Natural killer cell treated with Interleukin-12 subunit alpha and Interleukin-12 subunit beta and Interleukin-15 and Interleukin-18, amount 100 ng/mL, for 72 hours (primary cell): ENCODE measurements at regions not wholly inside any gene's neighbourhood (a gene's known extent, or its start where the extent isn't known, plus 50 kb on each side); places are given as distances from the start of the nearest gene placed in this dataset.

ENCODE experiments used
- ATAC-seq, 2 donors: fragments of 150-1000 bp; cut with Tn5 transposase in 1 of 2; sonication (Bioruptor Pico), chemical (Tn5 transposase) in 1 of 2; 2 replicates each; pipeline ENCODE4 v1.10.0; 2021
- DNase-seq: peaks from one replicate; pipeline ENCODE4 v3.0.0; 2022; ENCODE audit warnings: low spot score
- H3K27ac Mint-ChIP-seq, 2 donors: 1 replicate in 1 of 2; 2 replicates in 1 of 2; pipeline ENCODE4 v1.8.0; 2022; ENCODE audit warnings: mixed read lengths in 2 of 2, mild to moderate bottlenecking in 1 of 2, moderate library complexity in 1 of 2
- H3K27me3 Mint-ChIP-seq, 2 donors: 1 replicate in 1 of 2; 2 replicates in 1 of 2; pipeline ENCODE4 v1.8.0; 2022; ENCODE audit warnings: mixed read lengths in 2 of 2
- H3K36me3 Mint-ChIP-seq: one replicate; pipeline ENCODE4 v1.8.0; 2022; ENCODE audit warnings: mixed read lengths
- H3K4me1 Mint-ChIP-seq, 2 donors: 1 replicate in 1 of 2; 2 replicates in 1 of 2; pipeline ENCODE4 v1.8.0; 2022; ENCODE audit warnings: low read depth in 2 of 2, mixed read lengths in 2 of 2, mild to moderate bottlenecking in 1 of 2
- H3K4me3 Mint-ChIP-seq: one replicate; pipeline ENCODE4 v1.8.0; 2022; ENCODE audit warnings: mixed read lengths
- H3K9me3 Mint-ChIP-seq: 2 replicates; pipeline ENCODE4 v1.8.0; 2022; ENCODE audit warnings: mixed read lengths

- Mint-ChIP-seq H3K27ac (peak overlapping the region; percentile 46 to 84), H3K4me3 (peak overlapping the region; percentile 10), H3K36me3 (no peaks in the 10 kb centered on the region), H3K27me3 (no peaks in the 10 kb centered on the region), H3K4me1 (peaks cover 45 to 46% of the 10 kb centered on the region in 2 donors), H3K9me3 (no peaks in the 10 kb centered on the region)
- DNase-seq (no peak), ATAC-seq (no peak)
Measured at GRCh38 chr6:40791004-40791403, 203.8 kb upstream of the LRFN2 start.

GRCh38 chr6:40788661-40789655 lies 201.8 kb upstream of the LRFN2 start:
- DNase-seq (peak; percentile 64), ATAC-seq (peak; percentile 91 to 93)
- peak overlapping the region; percentile 76 for H3K4me3 Mint-ChIP-seq
- no peaks in the 10 kb centered on the region for H3K9me3 Mint-ChIP-seq
- peaks cover 45 to 46% of the 10 kb centered on the region in 2 donors for H3K4me1 Mint-ChIP-seq
- peak overlapping the region; percentile 73 to 84 for H3K27ac Mint-ChIP-seq
- peaks cover 0 to 3% of the 10 kb centered on the region in 2 donors for H3K27me3 Mint-ChIP-seq
- H3K36me3 Mint-ChIP-seq = no peaks in the 10 kb centered on the region

- no peaks in the 10 kb centered on the region for H3K36me3 Mint-ChIP-seq
- H3K4me1 Mint-ChIP-seq = peaks cover 0 to under 1% of the 10 kb centered on the region in 2 donors
- H3K27me3 Mint-ChIP-seq = peaks cover 0 to 7% of the 10 kb centered on the region in 2 donors
- no peak overlapping the region for H3K27ac Mint-ChIP-seq
- H3K9me3 Mint-ChIP-seq = no peaks in the 10 kb centered on the region
- DNase-seq (no peak), ATAC-seq (no peak)
- no peak overlapping the region for H3K4me3 Mint-ChIP-seq
Measured at GRCh38 chr6:40782355-40782754, 195.2 kb upstream of the LRFN2 start.

DNA sequence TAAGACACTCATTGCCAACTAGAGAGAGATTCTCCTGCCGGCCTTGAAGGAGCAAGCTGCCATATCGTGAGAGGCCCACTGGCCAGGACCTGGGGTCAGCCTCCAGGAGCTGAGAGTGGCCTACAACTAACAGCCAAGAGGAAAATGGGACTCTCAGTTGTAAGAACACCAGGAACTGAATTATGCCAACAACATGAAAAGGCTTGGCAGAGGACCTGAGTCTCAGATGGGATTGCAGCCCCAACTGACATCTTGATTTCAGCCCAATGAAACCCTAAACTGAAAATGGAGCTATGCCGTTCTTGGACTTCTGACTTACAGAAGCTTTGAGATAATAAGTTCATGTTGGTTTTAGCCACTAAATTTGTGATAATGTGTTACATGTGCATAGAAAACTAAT lies 193.5 kb upstream of the LRFN2 start:
- DNase-seq (no peak), ATAC-seq (no peak)
- Mint-ChIP-seq H3K4me3 (no peak overlapping the region), H3K27me3 (peaks cover 0 to 7% of the 10 kb centered on the region in 2 donors), H3K27ac (no peak overlapping the region), H3K9me3 (no peaks in the 10 kb centered on the region), H3K36me3 (no peaks in the 10 kb centered on the region), H3K4me1 (no peaks in the 10 kb centered on the region)

- DNase-seq = no peak
- peaks cover 9 to 12% of the 10 kb centered on the region in 2 donors for H3K27me3 Mint-ChIP-seq
- H3K27ac Mint-ChIP-seq = no peak overlapping the region
- ATAC-seq = no peak
- no peaks in the 10 kb centered on the region for H3K4me1 Mint-ChIP-seq
- H3K9me3 Mint-ChIP-seq = no peaks in the 10 kb centered on the region
- no peak overlapping the region for H3K4me3 Mint-ChIP-seq
- no peaks in the 10 kb centered on the region for H3K36me3 Mint-ChIP-seq
Measured at GRCh38 chr6:40779409-40779808, 192.2 kb upstream of the LRFN2 start.

DNA sequence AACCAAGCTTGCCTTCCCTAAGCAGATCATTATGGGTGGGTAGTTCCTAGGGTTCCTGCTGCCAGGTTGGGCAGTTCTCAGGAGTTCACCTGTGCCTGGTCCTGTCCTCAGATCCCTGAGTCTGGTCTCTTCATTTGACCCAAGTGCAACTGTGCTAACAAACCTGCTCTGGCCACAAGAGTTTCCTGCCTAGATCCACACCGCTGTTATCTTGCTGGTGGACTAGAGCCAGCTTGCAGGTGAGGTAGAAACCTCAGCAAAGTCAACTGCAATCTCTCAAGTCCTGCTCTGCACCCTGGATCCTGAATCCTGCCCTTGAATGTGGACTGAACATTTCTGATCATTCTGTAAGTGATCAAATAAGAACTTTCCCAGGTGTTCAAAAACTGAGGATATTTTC lies 191.8 kb upstream of the LRFN2 start:
- no peaks in the 10 kb centered on the region for H3K9me3 Mint-ChIP-seq
- no peak overlapping the region for H3K27ac Mint-ChIP-seq
- H3K4me3 Mint-ChIP-seq = no peak overlapping the region
- peaks cover 10 to 12% of the 10 kb centered on the region in 2 donors for H3K27me3 Mint-ChIP-seq
- ATAC-seq (no peak), DNase-seq (no peak)
- no peaks in the 10 kb centered on the region for H3K4me1 Mint-ChIP-seq
- no peaks in the 10 kb centered on the region for H3K36me3 Mint-ChIP-seq

DNA sequence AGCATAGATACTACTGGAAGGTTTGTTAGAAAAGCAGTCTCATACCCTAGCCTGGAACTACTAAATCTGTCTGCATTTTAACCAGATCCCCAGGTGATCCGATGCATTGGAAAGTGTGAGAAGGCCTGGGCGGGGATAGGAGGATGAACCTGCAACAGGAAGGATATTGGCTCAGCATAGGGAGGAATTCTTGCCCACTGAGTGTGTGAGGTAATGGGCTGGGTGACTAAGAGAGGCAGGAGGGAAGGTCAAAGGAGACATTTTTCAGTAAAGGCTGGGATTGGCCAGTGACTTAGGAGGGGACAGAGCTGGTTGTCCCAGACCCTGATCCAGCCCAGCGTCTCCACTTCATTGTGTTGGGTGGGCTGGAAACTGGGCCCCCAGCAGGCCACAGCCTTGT lies 191.0 kb upstream of the LRFN2 start:
- H3K4me3 Mint-ChIP-seq = no peak overlapping the region
- no peaks in the 10 kb centered on the region for H3K4me1 Mint-ChIP-seq
- H3K9me3 Mint-ChIP-seq = no peaks in the 10 kb centered on the region
- H3K36me3 Mint-ChIP-seq = no peaks in the 10 kb centered on the region
- no peak overlapping the region for H3K27ac Mint-ChIP-seq
- peaks cover 10 to 11% of the 10 kb centered on the region in 2 donors for H3K27me3 Mint-ChIP-seq
- ATAC-seq (no peak), DNase-seq (no peak)

- no peak for DNase-seq
Measured at GRCh38 chr6:40774932-40775331, 187.8 kb upstream of the LRFN2 start.

DNA sequence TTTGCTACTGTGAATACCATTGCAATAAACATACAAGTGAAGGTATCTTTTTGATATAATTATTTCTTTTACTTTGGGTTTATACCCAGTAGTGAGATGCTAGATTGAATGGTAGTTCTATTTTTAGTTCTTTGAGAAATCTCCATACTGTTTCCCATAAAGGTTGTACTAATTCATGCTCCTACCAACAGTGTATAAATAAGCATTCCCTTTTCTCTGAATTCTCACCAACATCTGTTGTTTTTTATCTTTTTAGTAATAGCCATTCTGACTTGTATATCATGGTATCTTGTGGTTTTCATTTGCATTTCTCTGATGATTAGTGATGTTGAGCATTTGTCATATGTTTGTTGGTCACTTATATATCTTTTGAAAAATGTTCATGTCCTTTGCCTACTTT lies 183.6 kb upstream of the LRFN2 start:
- Mint-ChIP-seq H3K4me1 (no peaks in the 10 kb centered on the region), H3K4me3 (no peak overlapping the region), H3K27ac (no peak overlapping the region), H3K27me3 (peaks cover 28 to 44% of the 10 kb centered on the region in 2 donors), H3K9me3 (peaks cover 3% of the 10 kb centered on the region), H3K36me3 (no peaks in the 10 kb centered on the region)
- ATAC-seq (no peak), DNase-seq (no peak)

More at GRCh38 chr6:40774932-40775331, 187.8 kb upstream of the LRFN2 start:
- Mint-ChIP-seq H3K27me3 (peaks cover 19 to 27% of the 10 kb centered on the region in 2 donors), H3K4me1 (no peaks in the 10 kb centered on the region), H3K36me3 (no peaks in the 10 kb centered on the region), H3K4me3 (no peak overlapping the region), H3K9me3 (no peaks in the 10 kb centered on the region), H3K27ac (no peak overlapping the region)
- ATAC-seq = no peak

DNA sequence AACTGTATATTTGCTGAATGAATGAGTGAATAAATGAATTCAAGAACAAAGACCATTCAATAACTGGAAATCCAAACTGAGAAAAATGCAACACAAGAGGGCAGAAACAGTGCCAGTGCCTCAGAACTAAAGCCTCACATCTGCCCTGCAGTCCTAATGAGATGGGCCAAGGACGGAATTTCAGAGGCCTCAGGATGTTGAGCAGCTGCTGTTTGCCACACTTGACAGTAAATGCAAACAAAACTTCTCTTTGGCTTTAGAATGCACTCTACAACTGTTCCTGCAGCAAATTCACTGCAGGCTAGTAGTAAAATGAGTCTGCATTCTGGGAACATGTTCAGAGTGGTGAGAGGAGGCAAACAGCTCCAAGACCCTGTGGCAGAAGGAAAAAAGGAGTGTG lies 177.6 kb upstream of the LRFN2 start:
- no peak for ATAC-seq
- Mint-ChIP-seq H3K9me3 (peaks cover 3% of the 10 kb centered on the region), H3K4me1 (no peaks in the 10 kb centered on the region), H3K36me3 (no peaks in the 10 kb centered on the region), H3K27me3 (peaks cover 12 to 17% of the 10 kb centered on the region in 2 donors), H3K4me3 (no peak overlapping the region), H3K27ac (no peak overlapping the region)
- DNase-seq = no peak

DNA sequence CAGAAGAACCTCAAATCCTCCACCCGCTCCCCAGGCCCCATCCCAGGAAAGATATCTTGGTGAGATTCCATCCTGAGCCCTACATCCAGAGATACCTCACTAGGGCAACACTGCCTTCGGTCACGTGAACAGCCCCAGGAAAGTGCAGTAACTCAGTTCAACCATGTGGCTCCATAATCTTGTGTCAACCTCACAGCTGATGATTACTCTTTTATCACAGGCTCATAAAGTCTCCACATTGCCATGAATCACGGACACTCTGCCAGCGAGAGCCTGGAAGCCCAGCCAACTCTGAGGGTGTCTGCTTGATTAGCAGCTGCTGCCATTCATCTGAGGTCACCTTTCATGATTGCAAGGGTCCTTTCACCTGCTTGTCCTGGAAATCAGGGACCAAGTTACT lies 175.8 kb upstream of the LRFN2 start:
- Mint-ChIP-seq H3K4me3 (no peak overlapping the region), H3K27me3 (peaks cover 16 to 19% of the 10 kb centered on the region in 2 donors), H3K4me1 (no peaks in the 10 kb centered on the region), H3K36me3 (no peaks in the 10 kb centered on the region), H3K27ac (no peak overlapping the region), H3K9me3 (peaks cover 3% of the 10 kb centered on the region)
- DNase-seq (no peak), ATAC-seq (no peak)

DNA sequence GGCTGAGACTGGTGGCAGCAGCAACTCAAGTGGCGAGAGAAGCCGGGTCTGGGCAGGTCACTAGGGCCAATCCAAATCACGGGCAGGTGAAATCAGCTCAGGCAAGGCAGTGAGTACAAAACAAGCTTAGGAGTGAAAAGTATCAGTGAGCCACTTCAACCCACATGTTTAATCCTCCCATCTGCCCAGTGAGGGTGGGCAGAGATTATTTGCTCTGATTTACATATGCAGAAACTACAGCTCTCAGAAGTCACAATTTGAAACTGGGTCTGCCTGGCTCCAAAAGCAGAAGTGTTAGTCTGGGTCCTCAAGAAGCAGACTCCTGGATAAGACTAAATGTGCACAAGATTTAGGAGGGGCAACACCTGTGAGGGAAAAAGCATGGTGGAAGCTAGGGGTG lies 173.7 kb upstream of the LRFN2 start:
- ATAC-seq = no peak
- DNase-seq = no peak
- H3K9me3 Mint-ChIP-seq = no peaks in the 10 kb centered on the region
- H3K27me3 Mint-ChIP-seq = peaks cover 26 to 27% of the 10 kb centered on the region in 2 donors
- no peak overlapping the region for H3K27ac Mint-ChIP-seq
- H3K4me1 Mint-ChIP-seq = no peaks in the 10 kb centered on the region
- H3K4me3 Mint-ChIP-seq = no peak overlapping the region
- no peaks in the 10 kb centered on the region for H3K36me3 Mint-ChIP-seq

DNA sequence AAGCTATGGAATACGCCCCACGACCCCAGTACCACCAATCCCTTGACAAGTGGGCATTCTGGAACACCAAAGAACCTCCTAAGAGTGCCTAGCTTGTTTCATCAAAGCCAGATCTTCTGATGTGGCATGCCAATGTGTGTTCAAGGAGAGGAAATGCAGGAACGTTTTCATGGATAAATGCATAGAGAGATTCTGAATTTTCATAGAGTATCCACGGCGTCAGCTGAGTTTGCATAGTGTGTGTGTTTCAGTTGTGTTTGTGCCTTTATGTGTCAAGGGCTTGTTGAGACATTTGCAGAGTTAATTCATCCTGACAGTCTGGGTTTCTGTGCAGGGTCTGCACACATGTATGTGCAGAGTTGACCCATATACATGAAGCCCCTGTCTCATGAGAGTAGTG lies 172.7 kb upstream of the LRFN2 start:
- Mint-ChIP-seq H3K4me1 (no peaks in the 10 kb centered on the region), H3K27ac (no peak overlapping the region), H3K9me3 (no peaks in the 10 kb centered on the region), H3K27me3 (peaks cover 27 to 34% of the 10 kb centered on the region in 2 donors), H3K36me3 (no peaks in the 10 kb centered on the region), H3K4me3 (no peak overlapping the region)
- DNase-seq (no peak), ATAC-seq (no peak)

GRCh38 chr6:40759264-40759663 lies 172.1 kb upstream of the LRFN2 start:
- no peaks in the 10 kb centered on the region for H3K4me1 Mint-ChIP-seq
- ATAC-seq (no peak), DNase-seq (no peak)
- no peaks in the 10 kb centered on the region for H3K9me3 Mint-ChIP-seq
- H3K4me3 Mint-ChIP-seq = no peak overlapping the region
- H3K27me3 Mint-ChIP-seq = peaks cover 26 to 36% of the 10 kb centered on the region in 2 donors
- no peak overlapping the region for H3K27ac Mint-ChIP-seq
- no peaks in the 10 kb centered on the region for H3K36me3 Mint-ChIP-seq
